ENCODE measurements at regions not wholly inside any gene's neighbourhood (a gene's known extent, or its start where the extent isn't known, plus 50 kb on each side); places are given as distances from the start of the nearest gene placed in this dataset.

GRCh38 chr18:55912071-55912470 is 324.1 kb upstream of the TCF4 start:
- Histone ChIP-seq H3K27ac (ENCODE audit: low read depth in 1 of 2, low read length in 2 of 2) (no peak overlapping the region), H3K36me3 (replicated peaks in 1 of 2; ENCODE audit: control insufficient read depth in 1 of 2, insufficient read depth in 2 of 2, low read length in 2 of 2) (no peaks in the 10 kb centered on the region), H3K27me3 (ENCODE audit: control insufficient read depth in 2 of 2, insufficient read depth in 2 of 2, low read length in 2 of 2) (no peaks in the 10 kb centered on the region), H3K9me3 (replicated peaks in 1 of 2; ENCODE audit: control insufficient read depth in 1 of 2, insufficient read depth in 1 of 2, low read length in 2 of 2) (peaks cover 0 to 10% of the 10 kb centered on the region in 2 donors), H2AFZ (ENCODE audit: insufficient read depth, low read depth, low read length, poor library complexity, severe bottlenecking) (no peak overlapping the region), H3K4me1 (ENCODE audit: control insufficient read depth in 1 of 2, insufficient read depth in 2 of 2, low read length in 2 of 2) (no peaks in the 10 kb centered on the region), H3K4me3 (replicated peaks in 1 of 3; ENCODE audit: low read depth in 2 of 3, low read length in 3 of 3) (no peak overlapping the region), H3K4me2 (replicated peaks; ENCODE audit: extremely low read depth, low read length, poor library complexity, severe bottlenecking) (no peak overlapping the region), H3K9ac (ENCODE audit: insufficient read depth, low read length, poor library complexity, severe bottlenecking) (no peak overlapping the region), H4K20me1 (ENCODE audit: insufficient read depth, low read length) (no peaks in the 10 kb centered on the region), H3K79me2 (ENCODE audit: insufficient read depth, low read length) (no peaks in the 10 kb centered on the region)
- no peaks in the 10 kb centered on the region for H3K4me1 Mint-ChIP-seq
- intact Hi-C loops (cut with micrococcal nuclease) = no loop called here
- no peak overlapping the region for H3K4me3 Mint-ChIP-seq
- no peak for TF ChIP-seq CTCF (IDR thresholded peaks at IDR 0.05)
- DNase-seq = no peak
- H3K27me3 Mint-ChIP-seq (ENCODE audit: low read depth in 3 of 3) = no peaks in the 10 kb centered on the region
- H3K27ac Mint-ChIP-seq = no peak overlapping the region
- no CpG with 5 or more reads among the region's 2 CpGs for WGBS (ENCODE audit: insufficient coverage)
- H3K9me3 Mint-ChIP-seq = peaks cover 0 to 4% (median 2%) of the 10 kb centered on the region in 7 donors
- H3K36me3 Mint-ChIP-seq = no peaks in the 10 kb centered on the region

- Histone ChIP-seq H3K27ac (ENCODE audit: low read depth in 1 of 2, low read length in 2 of 2) (no peak overlapping the region), H3K79me2 (ENCODE audit: insufficient read depth, low read length) (no peaks in the 10 kb centered on the region), H3K9me3 (replicated peaks in 1 of 2; ENCODE audit: control insufficient read depth in 1 of 2, insufficient read depth in 1 of 2, low read length in 2 of 2) (peaks cover 0 to 4% of the 10 kb centered on the region in 2 donors), H2AFZ (ENCODE audit: insufficient read depth, low read depth, low read length, poor library complexity, severe bottlenecking) (no peak overlapping the region), H3K9ac (ENCODE audit: insufficient read depth, low read length, poor library complexity, severe bottlenecking) (no peak overlapping the region), H3K4me2 (replicated peaks; ENCODE audit: extremely low read depth, low read length, poor library complexity, severe bottlenecking) (no peak overlapping the region), H3K4me3 (replicated peaks in 1 of 3; ENCODE audit: low read depth in 2 of 3, low read length in 3 of 3) (no peak overlapping the region), H3K4me1 (ENCODE audit: control insufficient read depth in 1 of 2, insufficient read depth in 2 of 2, low read length in 2 of 2) (no peaks in the 10 kb centered on the region), H3K36me3 (replicated peaks in 1 of 2; ENCODE audit: control insufficient read depth in 1 of 2, insufficient read depth in 2 of 2, low read length in 2 of 2) (no peaks in the 10 kb centered on the region), H3K27me3 (ENCODE audit: control insufficient read depth in 2 of 2, insufficient read depth in 2 of 2, low read length in 2 of 2) (no peaks in the 10 kb centered on the region), H4K20me1 (ENCODE audit: insufficient read depth, low read length) (no peaks in the 10 kb centered on the region)
- Mint-ChIP-seq H3K4me3 (no peak overlapping the region), H3K27ac (no peak overlapping the region), H3K27me3 (ENCODE audit: low read depth in 3 of 3) (no peaks in the 10 kb centered on the region), H3K9me3 (peaks cover 0 to 4% (median 2%) of the 10 kb centered on the region in 7 donors), H3K4me1 (no peaks in the 10 kb centered on the region), H3K36me3 (no peaks in the 10 kb centered on the region)
- TF ChIP-seq CTCF (IDR thresholded peaks at IDR 0.05) = no peak
- no peak for DNase-seq
- WGBS (ENCODE audit: insufficient coverage) = 50% methylated on average over 1 of the region's 2 CpGs
- intact Hi-C loops (cut with micrococcal nuclease) = no loop called here
These were observed 322.3 kb upstream of the TCF4 start for GRCh38 chr18:55910296-55910695.
